ENCODE measurements at regions not wholly inside any gene's neighbourhood (a gene's known extent, or its start where the extent isn't known, plus 50 kb on each side); places are given as distances from the start of the nearest gene placed in this dataset.

DNA sequence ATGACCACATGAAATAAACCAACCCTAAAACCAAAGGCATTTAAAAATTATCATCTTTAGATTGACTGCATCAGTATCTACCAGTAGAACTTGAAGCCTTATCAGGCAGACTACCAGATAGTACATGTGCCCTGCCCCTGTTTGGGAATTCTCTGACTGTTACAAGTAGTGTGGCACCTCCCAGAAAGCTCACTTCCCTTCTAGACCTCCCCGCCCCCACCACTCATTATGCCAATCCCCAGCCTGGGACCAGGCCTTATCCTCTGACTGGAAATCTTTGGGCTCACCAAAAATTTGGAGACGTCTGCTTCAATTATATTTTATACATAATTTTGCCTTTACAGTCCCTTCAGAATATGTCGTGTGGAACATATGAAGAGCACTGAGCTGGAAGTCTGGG lies 155.6 kb downstream of the TFAP2B start:
- TF ChIP-seq, protein P1, sequence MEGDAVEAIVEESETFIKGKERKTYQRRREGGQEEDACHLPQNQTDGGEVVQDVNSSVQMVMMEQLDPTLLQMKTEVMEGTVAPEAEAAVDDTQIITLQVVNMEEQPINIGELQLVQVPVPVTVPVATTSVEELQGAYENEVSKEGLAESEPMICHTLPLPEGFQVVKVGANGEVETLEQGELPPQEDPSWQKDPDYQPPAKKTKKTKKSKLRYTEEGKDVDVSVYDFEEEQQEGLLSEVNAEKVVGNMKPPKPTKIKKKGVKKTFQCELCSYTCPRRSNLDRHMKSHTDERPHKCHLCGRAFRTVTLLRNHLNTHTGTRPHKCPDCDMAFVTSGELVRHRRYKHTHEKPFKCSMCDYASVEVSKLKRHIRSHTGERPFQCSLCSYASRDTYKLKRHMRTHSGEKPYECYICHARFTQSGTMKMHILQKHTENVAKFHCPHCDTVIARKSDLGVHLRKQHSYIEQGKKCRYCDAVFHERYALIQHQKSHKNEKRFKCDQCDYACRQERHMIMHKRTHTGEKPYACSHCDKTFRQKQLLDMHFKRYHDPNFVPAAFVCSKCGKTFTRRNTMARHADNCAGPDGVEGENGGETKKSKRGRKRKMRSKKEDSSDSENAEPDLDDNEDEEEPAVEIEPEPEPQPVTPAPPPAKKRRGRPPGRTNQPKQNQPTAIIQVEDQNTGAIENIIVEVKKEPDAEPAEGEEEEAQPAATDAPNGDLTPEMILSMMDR (IDR thresholded peaks at IDR 0.05; ENCODE audit: insufficient read depth, low read length, poor library complexity, severe bottlenecking) = no peak
- TF ChIP-seq EZH2phosphoT487 (conservative IDR thresholded peaks at IDR 0.05; ENCODE audit: low read length) = no peak
